ENCODE measurements at regions not wholly inside any gene's neighbourhood (a gene's known extent, or its start where the extent isn't known, plus 50 kb on each side); places are given as distances from the start of the nearest gene placed in this dataset.

GRCh38 chr4:17155486-17155885, 257.0 kb upstream of the LDB2 start:
- intact Hi-C loops (cut with micrococcal nuclease): no loop called here
- no TSS peak for BruUV-seq (replicated peaks)
- Histone ChIP-seq H3K27ac (ENCODE audit: insufficient read depth, low read depth, low read length) (no peak overlapping the region), H3K4me3 (replicated peaks in 1 of 3; ENCODE audit: insufficient read depth in 1 of 3, low read depth in 1 of 3, low read length in 3 of 3) (no peak overlapping the region), H3K9me3 (replicated peaks; ENCODE audit: control insufficient read depth, insufficient read depth, low read length) (no peaks in the 10 kb centered on the region), H3K4me1 (ENCODE audit: control insufficient read depth, extremely low read depth, insufficient read depth, low read length) (no peaks in the 10 kb centered on the region), H3K36me3 (ENCODE audit: control insufficient read depth in 2 of 2, extremely low read depth in 1 of 2, insufficient read depth in 2 of 2, low read length in 2 of 2) (no peaks in the 10 kb centered on the region), H2AFZ (ENCODE audit: low read depth, low read length) (no peak overlapping the region), H3K9ac (replicated peaks; ENCODE audit: extremely low read depth, insufficient read depth, low read length) (no peak overlapping the region), H3K79me2 (ENCODE audit: control insufficient read depth, insufficient read depth, low read length) (no peaks in the 10 kb centered on the region), H3K27me3 (ENCODE audit: control insufficient read depth in 2 of 2, insufficient read depth in 2 of 2, low read length in 2 of 2) (peaks cover 1 to 3% of the 10 kb centered on the region in 2 experiments), H3K4me2 (ENCODE audit: insufficient read depth, low read length) (no peak overlapping the region), H4K20me1 (replicated peaks; ENCODE audit: control insufficient read depth, extremely low read depth, insufficient read depth, low read length) (no peaks in the 10 kb centered on the region), H3K9me1 (replicated peaks; ENCODE audit: control insufficient read depth, extremely low read depth, insufficient read depth, low read length) (no peaks in the 10 kb centered on the region)
- dilution Hi-C loops (cut with MboI; ENCODE audit: extremely low pct_ligation_motif_present, low sequenced_read_pairs): no loop called here
- FAIRE-seq: no peak
- POLR2A ChIA-PET: no interaction called here
- CTCF ChIA-PET: interaction anchor here (1.2 to 2.1 kb wide), 2 partner anchors 9 to 15 kb away, joined by 3 to 7 read pairs; no protein-coding TSS in a partner anchor
- no peak for TF ChIP-seq POLR2A (IDR thresholded peaks at IDR 0.05; ENCODE audit: low read depth, low read length)
- no peak for TF ChIP-seq CTCF (IDR thresholded peaks at IDR 0.05; ENCODE audit: extremely low read depth in 1 of 2, insufficient read depth in 1 of 2, low read depth in 1 of 2, low read length in 2 of 2)
- no peak for TF ChIP-seq JUN (IDR thresholded peaks at IDR 0.05; ENCODE audit: borderline replicate concordance, insufficient read depth, insufficient read length, low read depth)
- no peak for TF ChIP-seq POLR2AphosphoS5 (IDR thresholded peaks at IDR 0.05; ENCODE audit: insufficient read depth, low read depth, low read length)
- TF ChIP-seq GATA2 (IDR thresholded peaks at IDR 0.05; ENCODE audit: insufficient read depth, insufficient read length, low read depth, low read length): no peak
- TF ChIP-seq EZH2 (IDR thresholded peaks at IDR 0.05; ENCODE audit: borderline replicate concordance, low read depth, low read length, severe bottlenecking): no peak
- no peak for TF ChIP-seq MYC (IDR thresholded peaks at IDR 0.05; ENCODE audit: low read depth, low read length)
- TF ChIP-seq FOS (IDR thresholded peaks at IDR 0.05; ENCODE audit: borderline replicate concordance, insufficient read depth, low read length): no peak
- TF ChIP-seq, protein P1, sequence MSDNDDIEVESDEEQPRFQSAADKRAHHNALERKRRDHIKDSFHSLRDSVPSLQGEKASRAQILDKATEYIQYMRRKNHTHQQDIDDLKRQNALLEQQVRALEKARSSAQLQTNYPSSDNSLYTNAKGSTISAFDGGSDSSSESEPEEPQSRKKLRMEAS (IDR thresholded peaks at IDR 0.05; ENCODE audit: insufficient read depth, insufficient read length): no peak
- no peak for DNase-seq (ENCODE audit: low read depth, low spot score)
